GM23338 (cell line): ENCODE measurements at regions not wholly inside any gene's neighbourhood (a gene's known extent, or its start where the extent isn't known, plus 50 kb on each side); places are given as distances from the start of the nearest gene placed in this dataset.

ENCODE experiments used
- ATAC-seq: fragments of 200-7000 bp; cut with Tn5 transposase; 3 replicates; pipeline ENCODE4 v1.9.1; 2020
- DNase-seq: peaks from one replicate; pipeline ENCODE4 v3.0.0-alpha.2; 2015; ENCODE audit warnings: low spot score
- H2AFZ ChIP-seq: fragments of 200-600 bp; sonication (generic); 2 replicates; pipeline ENCODE4 v1.8.0; 2016; ENCODE audit warnings: antibody characterized with exemption, mild to moderate bottlenecking, moderate library complexity
- H3F3A ChIP-seq: fragments of 200-600 bp; sonication (generic); replicated peaks from 2 replicates; pipeline ENCODE4 v1.8.0; 2017; ENCODE audit warnings: antibody characterized with exemption, mixed run types, low read depth
- H3K27ac ChIP-seq: fragments of 200-600 bp; sonication (generic); 2 replicates; pipeline ENCODE4 v1.6.1; 2016; ENCODE audit warnings: low read depth
- H3K27me3 ChIP-seq: fragments of 200-600 bp; sonication (generic); 2 replicates; pipeline ENCODE4 v1.8.0; 2016; ENCODE audit warnings: mild to moderate bottlenecking, mixed run types, moderate library complexity; ENCODE audit not compliant: insufficient read depth
- H3K36me3 ChIP-seq: fragments of 200-600 bp; sonication (generic); 2 replicates; pipeline ENCODE4 v1.8.0; 2016; ENCODE audit warnings: mild to moderate bottlenecking; ENCODE audit not compliant: insufficient read depth
- H3K4me1 ChIP-seq: fragments of 200-600 bp; sonication (generic); 2 replicates; pipeline ENCODE4 v1.8.0; 2016; ENCODE audit warnings: mild to moderate bottlenecking, moderate library complexity; ENCODE audit not compliant: insufficient read depth
- H3K4me2 ChIP-seq: fragments of 200-600 bp; sonication (generic); 2 replicates; pipeline ENCODE4 v1.7.1; 2017; ENCODE audit warnings: mixed run types
- H3K4me3 ChIP-seq: fragments of 200-600 bp; sonication (generic); 2 replicates; pipeline ENCODE4 v1.6.1; 2016; ENCODE audit warnings: mixed run types
- H3K79me2 ChIP-seq: fragments of 200-600 bp; sonication (generic); replicated peaks from 2 replicates; pipeline ENCODE4 v1.8.0; 2017; ENCODE audit warnings: mild to moderate bottlenecking; ENCODE audit not compliant: insufficient read depth
- H3K9me2 ChIP-seq: fragments of 200-600 bp; sonication (generic); 2 replicates; pipeline ENCODE4 v1.8.0; 2017; ENCODE audit not compliant: insufficient read depth
- H4K20me1 ChIP-seq: fragments of 200-600 bp; sonication (generic); replicated peaks from 2 replicates; pipeline ENCODE4 v1.8.0; 2017; ENCODE audit warnings: mild to moderate bottlenecking; ENCODE audit not compliant: insufficient read depth
- H3K27ac Mint-ChIP-seq: 2 replicates; pipeline ENCODE4 v1.8.0; 2020; ENCODE audit warnings: inconsistent platforms, mild to moderate bottlenecking, moderate library complexity, mixed read lengths
- H3K27me3 Mint-ChIP-seq: 3 replicates; pipeline ENCODE4 v1.8.0; 2022; ENCODE audit warnings: low read depth, mild to moderate bottlenecking, moderate library complexity, mixed read lengths, inconsistent platforms; ENCODE audit not compliant: insufficient read depth, poor library complexity
- H3K36me3 Mint-ChIP-seq: 3 replicates; pipeline ENCODE4 v1.8.0; 2021; ENCODE audit warnings: low read depth, mild to moderate bottlenecking, inconsistent platforms, moderate library complexity, mixed read lengths
- H3K4me1 Mint-ChIP-seq: 3 replicates; pipeline ENCODE4 v1.8.0; 2020; ENCODE audit warnings: mild to moderate bottlenecking, inconsistent platforms, mixed read lengths
- H3K4me3 Mint-ChIP-seq: 3 replicates; pipeline ENCODE4 v1.8.0; 2021; ENCODE audit warnings: moderate library complexity, mild to moderate bottlenecking, inconsistent platforms, mixed read lengths
- H3K9me3 Mint-ChIP-seq: 3 replicates; pipeline ENCODE4 v1.8.0; 2020; ENCODE audit warnings: moderate library complexity, mild to moderate bottlenecking, inconsistent platforms, mixed read lengths
- EZH2 ChIP-seq: fragments of 200-600 bp; sonication (generic); IDR thresholded peaks from one replicate; pipeline ENCODE4 v1.8.0; 2017; ENCODE audit warnings: antibody characterized with exemption, mild to moderate bottlenecking, low read depth; ENCODE audit not compliant: unreplicated experiment
- EZH2phosphoT487 ChIP-seq: fragments of 200-600 bp; sonication (generic); IDR thresholded peaks from one replicate; pipeline ENCODE4 v1.8.1; 2018; ENCODE audit warnings: antibody characterized with exemption; ENCODE audit not compliant: unreplicated experiment
- JUNB ChIP-seq: IDR thresholded peaks from one replicate; pipeline ENCODE4 v1.6.1; 2016; ENCODE audit warnings: antibody characterized with exemption; ENCODE audit not compliant: unreplicated experiment
- POLR2AphosphoS5 ChIP-seq: IDR thresholded peaks from 2 replicates; pipeline ENCODE4 v1.6.1; 2016; ENCODE audit warnings: antibody characterized with exemption, low read depth
- STAT1 ChIP-seq: IDR thresholded peaks from one replicate; pipeline ENCODE4 v1.6.1; 2016; ENCODE audit warnings: antibody characterized with exemption; ENCODE audit not compliant: unreplicated experiment
- ZNF114 ChIP-seq: fragments of 250-450 bp; sonication (Bioruptor Pico); IDR thresholded peaks from 2 replicates; pipeline ENCODE4 v1.5.0; 2020; ENCODE audit warnings: mild to moderate bottlenecking, moderate library complexity
- ZNF331 ChIP-seq: fragments of 250-450 bp; sonication (Bioruptor Pico); IDR thresholded peaks from 2 replicates; pipeline ENCODE4 v1.5.0; 2020; ENCODE audit warnings: low read depth, mild to moderate bottlenecking, moderate library complexity
- TF ChIP-seq, protein P1 (sequence below): fragments of 250-450 bp; sonication (Bioruptor Pico); IDR thresholded peaks from 2 replicates; pipeline ENCODE4 v1.5.0; 2020; ENCODE audit warnings: mild to moderate bottlenecking, moderate library complexity
- TF ChIP-seq, protein P2 (sequence below): IDR thresholded peaks from 2 replicates; pipeline ENCODE4 v1.6.1; 2016; ENCODE audit warnings: antibody characterized with exemption
- TF ChIP-seq, protein P3 (sequence below), 2 experiments: fragments of 200-600 bp in 1 of 2; sonication (generic) in 1 of 2; conservative IDR thresholded peaks; 2 replicates each; pipeline versions ENCODE4 v1.5.1 to v1.6.1; 2016 to 2017; ENCODE audit warnings: antibody characterized with exemption in 2 of 2, low read depth in 2 of 2, mild to moderate bottlenecking in 2 of 2, moderate library complexity in 1 of 2
- TF ChIP-seq, protein P4 (sequence below): IDR thresholded peaks from one replicate; pipeline ENCODE4 v1.6.1; 2018; ENCODE audit warnings: antibody characterized with exemption; ENCODE audit not compliant: unreplicated experiment

- TF ChIP-seq, protein P1, sequence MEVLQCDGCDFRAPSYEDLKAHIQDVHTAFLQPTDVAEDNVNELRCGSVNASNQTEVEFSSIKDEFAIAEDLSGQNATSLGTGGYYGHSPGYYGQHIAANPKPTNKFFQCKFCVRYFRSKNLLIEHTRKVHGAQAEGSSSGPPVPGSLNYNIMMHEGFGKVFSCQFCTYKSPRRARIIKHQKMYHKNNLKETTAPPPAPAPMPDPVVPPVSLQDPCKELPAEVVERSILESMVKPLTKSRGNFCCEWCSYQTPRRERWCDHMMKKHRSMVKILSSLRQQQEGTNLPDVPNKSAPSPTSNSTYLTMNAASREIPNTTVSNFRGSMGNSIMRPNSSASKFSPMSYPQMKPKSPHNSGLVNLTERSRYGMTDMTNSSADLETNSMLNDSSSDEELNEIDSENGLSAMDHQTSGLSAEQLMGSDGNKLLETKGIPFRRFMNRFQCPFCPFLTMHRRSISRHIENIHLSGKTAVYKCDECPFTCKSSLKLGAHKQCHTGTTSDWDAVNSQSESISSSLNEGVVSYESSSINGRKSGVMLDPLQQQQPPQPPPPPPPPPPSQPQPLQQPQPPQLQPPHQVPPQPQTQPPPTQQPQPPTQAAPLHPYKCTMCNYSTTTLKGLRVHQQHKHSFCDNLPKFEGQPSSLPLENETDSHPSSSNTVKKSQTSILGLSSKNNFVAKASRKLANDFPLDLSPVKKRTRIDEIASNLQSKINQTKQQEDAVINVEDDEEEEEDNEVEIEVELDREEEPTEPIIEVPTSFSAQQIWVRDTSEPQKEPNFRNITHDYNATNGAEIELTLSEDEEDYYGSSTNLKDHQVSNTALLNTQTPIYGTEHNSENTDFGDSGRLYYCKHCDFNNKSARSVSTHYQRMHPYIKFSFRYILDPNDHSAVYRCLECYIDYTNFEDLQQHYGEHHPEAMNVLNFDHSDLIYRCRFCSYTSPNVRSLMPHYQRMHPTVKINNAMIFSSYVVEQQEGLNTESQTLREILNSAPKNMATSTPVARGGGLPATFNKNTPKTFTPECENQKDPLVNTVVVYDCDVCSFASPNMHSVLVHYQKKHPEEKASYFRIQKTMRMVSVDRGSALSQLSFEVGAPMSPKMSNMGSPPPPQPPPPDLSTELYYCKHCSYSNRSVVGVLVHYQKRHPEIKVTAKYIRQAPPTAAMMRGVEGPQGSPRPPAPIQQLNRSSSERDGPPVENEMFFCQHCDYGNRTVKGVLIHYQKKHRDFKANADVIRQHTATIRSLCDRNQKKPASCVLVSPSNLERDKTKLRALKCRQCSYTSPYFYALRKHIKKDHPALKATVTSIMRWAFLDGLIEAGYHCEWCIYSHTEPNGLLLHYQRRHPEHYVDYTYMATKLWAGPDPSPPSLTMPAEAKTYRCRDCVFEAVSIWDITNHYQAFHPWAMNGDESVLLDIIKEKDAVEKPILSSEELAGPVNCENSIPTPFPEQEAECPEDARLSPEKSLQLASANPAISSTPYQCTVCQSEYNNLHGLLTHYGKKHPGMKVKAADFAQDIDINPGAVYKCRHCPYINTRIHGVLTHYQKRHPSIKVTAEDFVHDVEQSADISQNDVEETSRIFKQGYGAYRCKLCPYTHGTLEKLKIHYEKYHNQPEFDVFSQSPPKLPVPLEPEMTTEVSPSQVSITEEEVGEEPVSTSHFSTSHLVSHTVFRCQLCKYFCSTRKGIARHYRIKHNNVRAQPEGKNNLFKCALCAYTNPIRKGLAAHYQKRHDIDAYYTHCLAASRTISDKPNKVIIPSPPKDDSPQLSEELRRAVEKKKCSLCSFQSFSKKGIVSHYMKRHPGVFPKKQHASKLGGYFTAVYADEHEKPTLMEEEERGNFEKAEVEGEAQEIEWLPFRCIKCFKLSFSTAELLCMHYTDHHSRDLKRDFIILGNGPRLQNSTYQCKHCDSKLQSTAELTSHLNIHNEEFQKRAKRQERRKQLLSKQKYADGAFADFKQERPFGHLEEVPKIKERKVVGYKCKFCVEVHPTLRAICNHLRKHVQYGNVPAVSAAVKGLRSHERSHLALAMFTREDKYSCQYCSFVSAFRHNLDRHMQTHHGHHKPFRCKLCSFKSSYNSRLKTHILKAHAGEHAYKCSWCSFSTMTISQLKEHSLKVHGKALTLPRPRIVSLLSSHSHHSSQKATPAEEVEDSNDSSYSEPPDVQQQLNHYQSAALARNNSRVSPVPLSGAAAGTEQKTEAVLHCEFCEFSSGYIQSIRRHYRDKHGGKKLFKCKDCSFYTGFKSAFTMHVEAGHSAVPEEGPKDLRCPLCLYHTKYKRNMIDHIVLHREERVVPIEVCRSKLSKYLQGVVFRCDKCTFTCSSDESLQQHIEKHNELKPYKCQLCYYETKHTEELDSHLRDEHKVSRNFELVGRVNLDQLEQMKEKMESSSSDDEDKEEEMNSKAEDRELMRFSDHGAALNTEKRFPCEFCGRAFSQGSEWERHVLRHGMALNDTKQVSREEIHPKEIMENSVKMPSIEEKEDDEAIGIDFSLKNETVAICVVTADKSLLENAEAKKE (CRISPR knock-in tag), result no peak
Observed at GRCh38 chr5:61884252-61884855, 421.7 kb upstream of the KIF2A start (continued).

GRCh38 chr5:61886214-61886613 is 419.8 kb upstream of the KIF2A start:
- ATAC-seq, result no peak
- H3K27ac ChIP-seq, result no peak overlapping the region
- H3K4me2 ChIP-seq, result no peak overlapping the region
- H3K9me3 Mint-ChIP-seq, result peaks cover 16% of the 10 kb centered on the region
- H3K36me3 ChIP-seq, result no peaks in the 10 kb centered on the region
- no peaks in the 10 kb centered on the region for H3K79me2 ChIP-seq
- H2AFZ ChIP-seq, result no peak overlapping the region
- H3F3A ChIP-seq, result no peaks in the 10 kb centered on the region
- peaks cover 3% of the 10 kb centered on the region for H3K27me3 Mint-ChIP-seq
- no peak overlapping the region for H3K4me3 ChIP-seq
- H3K27me3 ChIP-seq, result no peaks in the 10 kb centered on the region
- H4K20me1 ChIP-seq, result no peaks in the 10 kb centered on the region
- DNase-seq, result no peak
- no peaks in the 10 kb centered on the region for H3K9me2 ChIP-seq
- no peaks in the 10 kb centered on the region for H3K4me1 ChIP-seq
- peaks cover 3% of the 10 kb centered on the region; the same call in 1 of the 3 replicates for H3K4me1 Mint-ChIP-seq
- no peak overlapping the region for H3K27ac Mint-ChIP-seq
- no peak overlapping the region for H3K4me3 Mint-ChIP-seq
- 0 out of 3 replicates have a peak, but pooled peaks cover 5% of the 10 kb centered on the region for H3K36me3 Mint-ChIP-seq
- TF ChIP-seq EZH2phosphoT487, result no peak
- TF ChIP-seq STAT1, result no peak
- TF ChIP-seq, protein P2, sequence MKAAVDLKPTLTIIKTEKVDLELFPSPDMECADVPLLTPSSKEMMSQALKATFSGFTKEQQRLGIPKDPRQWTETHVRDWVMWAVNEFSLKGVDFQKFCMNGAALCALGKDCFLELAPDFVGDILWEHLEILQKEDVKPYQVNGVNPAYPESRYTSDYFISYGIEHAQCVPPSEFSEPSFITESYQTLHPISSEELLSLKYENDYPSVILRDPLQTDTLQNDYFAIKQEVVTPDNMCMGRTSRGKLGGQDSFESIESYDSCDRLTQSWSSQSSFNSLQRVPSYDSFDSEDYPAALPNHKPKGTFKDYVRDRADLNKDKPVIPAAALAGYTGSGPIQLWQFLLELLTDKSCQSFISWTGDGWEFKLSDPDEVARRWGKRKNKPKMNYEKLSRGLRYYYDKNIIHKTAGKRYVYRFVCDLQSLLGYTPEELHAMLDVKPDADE, result no peak
- TF ChIP-seq, protein P3, sequence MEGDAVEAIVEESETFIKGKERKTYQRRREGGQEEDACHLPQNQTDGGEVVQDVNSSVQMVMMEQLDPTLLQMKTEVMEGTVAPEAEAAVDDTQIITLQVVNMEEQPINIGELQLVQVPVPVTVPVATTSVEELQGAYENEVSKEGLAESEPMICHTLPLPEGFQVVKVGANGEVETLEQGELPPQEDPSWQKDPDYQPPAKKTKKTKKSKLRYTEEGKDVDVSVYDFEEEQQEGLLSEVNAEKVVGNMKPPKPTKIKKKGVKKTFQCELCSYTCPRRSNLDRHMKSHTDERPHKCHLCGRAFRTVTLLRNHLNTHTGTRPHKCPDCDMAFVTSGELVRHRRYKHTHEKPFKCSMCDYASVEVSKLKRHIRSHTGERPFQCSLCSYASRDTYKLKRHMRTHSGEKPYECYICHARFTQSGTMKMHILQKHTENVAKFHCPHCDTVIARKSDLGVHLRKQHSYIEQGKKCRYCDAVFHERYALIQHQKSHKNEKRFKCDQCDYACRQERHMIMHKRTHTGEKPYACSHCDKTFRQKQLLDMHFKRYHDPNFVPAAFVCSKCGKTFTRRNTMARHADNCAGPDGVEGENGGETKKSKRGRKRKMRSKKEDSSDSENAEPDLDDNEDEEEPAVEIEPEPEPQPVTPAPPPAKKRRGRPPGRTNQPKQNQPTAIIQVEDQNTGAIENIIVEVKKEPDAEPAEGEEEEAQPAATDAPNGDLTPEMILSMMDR (conservative IDR thresholded peaks at IDR 0.05; ENCODE audit: low read depth in 2 of 2), result no peak
- TF ChIP-seq JUNB, result no peak
- TF ChIP-seq, protein P4, sequence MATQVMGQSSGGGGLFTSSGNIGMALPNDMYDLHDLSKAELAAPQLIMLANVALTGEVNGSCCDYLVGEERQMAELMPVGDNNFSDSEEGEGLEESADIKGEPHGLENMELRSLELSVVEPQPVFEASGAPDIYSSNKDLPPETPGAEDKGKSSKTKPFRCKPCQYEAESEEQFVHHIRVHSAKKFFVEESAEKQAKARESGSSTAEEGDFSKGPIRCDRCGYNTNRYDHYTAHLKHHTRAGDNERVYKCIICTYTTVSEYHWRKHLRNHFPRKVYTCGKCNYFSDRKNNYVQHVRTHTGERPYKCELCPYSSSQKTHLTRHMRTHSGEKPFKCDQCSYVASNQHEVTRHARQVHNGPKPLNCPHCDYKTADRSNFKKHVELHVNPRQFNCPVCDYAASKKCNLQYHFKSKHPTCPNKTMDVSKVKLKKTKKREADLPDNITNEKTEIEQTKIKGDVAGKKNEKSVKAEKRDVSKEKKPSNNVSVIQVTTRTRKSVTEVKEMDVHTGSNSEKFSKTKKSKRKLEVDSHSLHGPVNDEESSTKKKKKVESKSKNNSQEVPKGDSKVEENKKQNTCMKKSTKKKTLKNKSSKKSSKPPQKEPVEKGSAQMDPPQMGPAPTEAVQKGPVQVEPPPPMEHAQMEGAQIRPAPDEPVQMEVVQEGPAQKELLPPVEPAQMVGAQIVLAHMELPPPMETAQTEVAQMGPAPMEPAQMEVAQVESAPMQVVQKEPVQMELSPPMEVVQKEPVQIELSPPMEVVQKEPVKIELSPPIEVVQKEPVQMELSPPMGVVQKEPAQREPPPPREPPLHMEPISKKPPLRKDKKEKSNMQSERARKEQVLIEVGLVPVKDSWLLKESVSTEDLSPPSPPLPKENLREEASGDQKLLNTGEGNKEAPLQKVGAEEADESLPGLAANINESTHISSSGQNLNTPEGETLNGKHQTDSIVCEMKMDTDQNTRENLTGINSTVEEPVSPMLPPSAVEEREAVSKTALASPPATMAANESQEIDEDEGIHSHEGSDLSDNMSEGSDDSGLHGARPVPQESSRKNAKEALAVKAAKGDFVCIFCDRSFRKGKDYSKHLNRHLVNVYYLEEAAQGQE, result no peak
- TF ChIP-seq POLR2AphosphoS5, result no peak
- TF ChIP-seq ZNF114 (CRISPR knock-in tag), result no peak
- no peak for TF ChIP-seq EZH2
- TF ChIP-seq ZNF331, result no peak
